Endothelial cell of umbilical vein (primary cell): ENCODE measurements at regions not wholly inside any gene's neighbourhood (a gene's known extent, or its start where the extent isn't known, plus 50 kb on each side); places are given as distances from the start of the nearest gene placed in this dataset.

Source experiments
- BruUV-seq: library from RNA; stranded (reverse); fragments of 400-500 nt; replicated peaks from 2 replicates; lab custom pipeline; 2021; lab: Mats Ljungman, UMichigan
- CTCF ChIA-PET: fragments of 300-600, 350-600 bp; sonication (Branson Sonifier 250); formaldehyde crosslinking; loops from one replicate; lab custom pipeline; 2021; ENCODE audit warnings: antibody characterized with exemption, inconsistent platforms; lab: Charles Lee
- POLR2A ChIA-PET: fragments of 300-600, 350-600 bp; sonication (Branson Sonifier 250); formaldehyde crosslinking; loops from one replicate; lab custom pipeline; 2021; ENCODE audit warnings: antibody characterized with exemption, inconsistent platforms; lab: Charles Lee
- DNase-seq: peaks from one replicate; pipeline ENCODE4 v3.0.0-alpha.2; 2011; ENCODE audit warnings: low read depth, low spot score
- FAIRE-seq: peaks from 2 replicates; lab custom pipeline; 2011; peaks lifted over from hg19 to GRCh38; lab: Jason Lieb, UNC
- H2AFZ ChIP-seq: 2 replicates; pipeline ENCODE4 v1.6.0; 2012; ENCODE audit warnings: low read depth, low read length, control low read depth, inconsistent platforms
- H3K27ac ChIP-seq: 2 replicates; pipeline ENCODE4 v1.5.1; 2011; ENCODE audit warnings: low read depth, mild to moderate bottlenecking, control low read depth, low read length, moderate library complexity; ENCODE audit not compliant: insufficient read depth
- H3K27me3 ChIP-seq, 2 experiments: 2 replicates each; pipeline versions ENCODE4 v1.6.0 to v1.6.1; 2011; ENCODE audit warnings: low read length in 2 of 2, mixed read lengths in 1 of 2; ENCODE audit not compliant: control insufficient read depth in 2 of 2, insufficient read depth in 2 of 2
- H3K36me3 ChIP-seq, 2 experiments: 2 replicates in 1 of 2; 3 replicates in 1 of 2; pipeline ENCODE4 v1.5.1; 2011; ENCODE audit warnings: low read length in 2 of 2, mild to moderate bottlenecking in 1 of 2, moderate library complexity in 1 of 2; ENCODE audit not compliant: control insufficient read depth in 2 of 2, insufficient read depth in 2 of 2; ENCODE audit errors: extremely low read depth in 1 of 2
- H3K4me1 ChIP-seq: 3 replicates; pipeline ENCODE4 v1.5.1; 2011; ENCODE audit warnings: mild to moderate bottlenecking, low read length; ENCODE audit not compliant: control insufficient read depth, insufficient read depth; ENCODE audit errors: extremely low read depth
- H3K4me2 ChIP-seq: 2 replicates; pipeline ENCODE4 v1.6.1; 2011; ENCODE audit warnings: low read length, control low read depth, mixed read lengths; ENCODE audit not compliant: insufficient read depth
- H3K4me3 ChIP-seq, 3 experiments: fragments of 200-600 bp in 1 of 3; sonication (generic), shearing (Covaris generic) in 1 of 3; replicated peaks in 1 of 3; 2 replicates each; pipeline ENCODE4 v1.5.1; 2011 to 2016; ENCODE audit warnings: control low read depth in 3 of 3, low read length in 3 of 3, mild to moderate bottlenecking in 2 of 3, inconsistent platforms in 1 of 3, low read depth in 1 of 3, moderate library complexity in 1 of 3; ENCODE audit not compliant: insufficient read depth in 1 of 3
- H3K79me2 ChIP-seq: 2 replicates; pipeline ENCODE4 v1.6.0; 2012; ENCODE audit warnings: low read length, inconsistent platforms; ENCODE audit not compliant: control insufficient read depth, insufficient read depth
- H3K9ac ChIP-seq: replicated peaks from 2 replicates; pipeline ENCODE3; 2011; ENCODE audit warnings: low read length, control low read depth; ENCODE audit not compliant: insufficient read depth; ENCODE audit errors: extremely low read depth
- H3K9me1 ChIP-seq: replicated peaks from 3 replicates; pipeline ENCODE4 v1.6.0; 2011; ENCODE audit warnings: mild to moderate bottlenecking, low read length; ENCODE audit not compliant: control insufficient read depth, insufficient read depth; ENCODE audit errors: extremely low read depth
- H3K9me3 ChIP-seq: replicated peaks from 2 replicates; pipeline ENCODE4 v1.5.1; 2012; ENCODE audit warnings: low read length, inconsistent platforms; ENCODE audit not compliant: control insufficient read depth, insufficient read depth
- H4K20me1 ChIP-seq: replicated peaks from 2 replicates; pipeline ENCODE3; 2011; ENCODE audit warnings: mild to moderate bottlenecking, low read length; ENCODE audit not compliant: control insufficient read depth, insufficient read depth; ENCODE audit errors: extremely low read depth
- CTCF ChIP-seq, 2 donors: IDR thresholded peaks; 1 replicate in 1 of 2; 2 replicates in 1 of 2; pipeline ENCODE4 v1.5.1; 2011; ENCODE audit warnings: low read length in 2 of 2, mild to moderate bottlenecking in 2 of 2, moderate library complexity in 2 of 2, control low read depth in 1 of 2, inconsistent platforms in 1 of 2, low read depth in 1 of 2; ENCODE audit not compliant: insufficient read depth in 1 of 2; ENCODE audit errors: extremely low read depth in 1 of 2
- EZH2 ChIP-seq: IDR thresholded peaks from 2 replicates; pipeline ENCODE4 v1.6.1; 2012; ENCODE audit warnings: borderline replicate concordance, low read depth, mild to moderate bottlenecking, moderate library complexity, low read length, inconsistent platforms; ENCODE audit not compliant: severe bottlenecking
- FOS ChIP-seq: IDR thresholded peaks from 2 replicates; pipeline ENCODE4 v1.6.1; 2011; ENCODE audit warnings: mild to moderate bottlenecking, low read length, moderate library complexity, borderline replicate concordance; ENCODE audit not compliant: insufficient read depth
- GATA2 ChIP-seq: IDR thresholded peaks from 2 replicates; pipeline ENCODE4 v1.7.0; 2011; ENCODE audit warnings: low read depth, mild to moderate bottlenecking, moderate library complexity, mixed read lengths, low read length; ENCODE audit not compliant: insufficient read length, insufficient read depth
- JUN ChIP-seq: IDR thresholded peaks from 2 replicates; pipeline ENCODE4 v1.6.1; 2011; ENCODE audit warnings: borderline replicate concordance, low read depth; ENCODE audit not compliant: insufficient read length, insufficient read depth
- MAX ChIP-seq: IDR thresholded peaks from 2 replicates; pipeline ENCODE4 v1.6.1; 2011; ENCODE audit not compliant: insufficient read depth, insufficient read length
- MYC ChIP-seq: IDR thresholded peaks from one replicate; pipeline ENCODE4 v1.6.1; 2011; ENCODE audit warnings: mild to moderate bottlenecking, low read depth, low read length
- POLR2A ChIP-seq: IDR thresholded peaks from 2 replicates; pipeline ENCODE4 v1.6.1; 2012; ENCODE audit warnings: low read depth, mild to moderate bottlenecking, control low read depth, low read length
- POLR2AphosphoS5 ChIP-seq: IDR thresholded peaks from 2 replicates; pipeline ENCODE4 v1.6.1; 2012; ENCODE audit warnings: low read depth, mild to moderate bottlenecking, control low read depth, low read length, moderate library complexity; ENCODE audit not compliant: insufficient read depth
- dilution Hi-C: fragments of 300-500 bp; cut with MboI; formaldehyde crosslinking; loops from one replicate; pipeline ENCODE4 v1.15.0; 2019; ENCODE audit warnings: low sequenced_read_pairs; ENCODE audit not compliant: extremely low pct_ligation_motif_present
- intact Hi-C: fragments of 100-400 bp; cut with micrococcal nuclease; formaldehyde crosslinking; loops from one replicate; pipeline ENCODE4 v1.10.0; 2022

- H2AFZ ChIP-seq, result no peak overlapping the region
- DNase-seq (no peak), FAIRE-seq (no peak)
- no peaks in the 10 kb centered on the region for H3K9me3 ChIP-seq
- ChIA-PET CTCF (no interaction called here), POLR2A (no interaction called here)
- no peak overlapping the region for H3K4me2 ChIP-seq
- dilution Hi-C loops (no loop called here), intact Hi-C loops (no loop called here)
- H3K4me1 ChIP-seq, result no peaks in the 10 kb centered on the region
- no peak overlapping the region for H3K4me3 ChIP-seq
- H3K27me3 ChIP-seq, result no peaks in the 10 kb centered on the region
- H3K9ac ChIP-seq, result no peak overlapping the region
- H3K27ac ChIP-seq, result no peak overlapping the region
- no peaks in the 10 kb centered on the region for H3K36me3 ChIP-seq
- H4K20me1 ChIP-seq, result no peaks in the 10 kb centered on the region
- H3K9me1 ChIP-seq, result no peaks in the 10 kb centered on the region
- TF ChIP-seq JUN (no peak), CTCF (IDR thresholded peaks at IDR 0.05; ENCODE audit: extremely low read depth in 1 of 2, insufficient read depth in 1 of 2, low read depth in 1 of 2, low read length in 2 of 2) (no peak), FOS (no peak), MAX (no peak), POLR2A (no peak), EZH2 (no peak), POLR2AphosphoS5 (no peak), MYC (no peak), GATA2 (no peak)
- no peaks in the 10 kb centered on the region for H3K79me2 ChIP-seq
- BruUV-seq, result no TSS peak
Observed at GRCh38 chr1:30374400-30375070, 348.9 kb downstream of the MATN1 start.
